H9 (cell line): ENCODE measurements at regions not wholly inside any gene's neighbourhood (a gene's known extent, or its start where the extent isn't known, plus 50 kb on each side); places are given as distances from the start of the nearest gene placed in this dataset.

Experiments used
- DNase-seq: peaks from one replicate; pipeline ENCODE4 v3.0.0-alpha.2; 2017
- H2AFZ ChIP-seq: one replicate; pipeline ENCODE4 v1.6.1; 2013; ENCODE audit warnings: mild to moderate bottlenecking, low read length, control low read depth, moderate library complexity
- H2AK5ac ChIP-seq: 2 replicates; pipeline ENCODE4 v1.6.1; 2013; ENCODE audit warnings: low read length, control low read depth, mixed read lengths; ENCODE audit not compliant: insufficient read length
- H2BK120ac ChIP-seq: one replicate; pipeline ENCODE4 v1.6.1; 2013; ENCODE audit warnings: low read depth, mild to moderate bottlenecking, low read length, control low read depth, inconsistent platforms; ENCODE audit not compliant: poor library complexity, severe bottlenecking
- H2BK12ac ChIP-seq: 2 replicates; pipeline ENCODE4 v1.6.1; 2013; ENCODE audit warnings: low read length, control low read depth, mixed read lengths, low read depth; ENCODE audit not compliant: insufficient read length
- H2BK15ac ChIP-seq: 2 replicates; pipeline ENCODE4 v1.6.1; 2013; ENCODE audit warnings: low read depth, low read length, control low read depth
- H2BK20ac ChIP-seq: one replicate; pipeline ENCODE4 v1.6.1; 2013; ENCODE audit warnings: low read depth, mild to moderate bottlenecking, low read length, control low read depth, inconsistent platforms; ENCODE audit not compliant: poor library complexity, severe bottlenecking
- H2BK5ac ChIP-seq: 2 replicates; pipeline ENCODE4 v1.6.1; 2013; ENCODE audit warnings: low read length, control low read depth, mixed read lengths; ENCODE audit not compliant: insufficient read length
- H3K14ac ChIP-seq: 2 replicates; pipeline ENCODE4 v1.6.1; 2013; ENCODE audit warnings: low read length, control low read depth; ENCODE audit not compliant: insufficient read depth
- H3K18ac ChIP-seq: 2 replicates; pipeline ENCODE4 v1.6.1; 2013; ENCODE audit warnings: low read depth, mild to moderate bottlenecking, mixed read lengths, low read length, control low read depth; ENCODE audit not compliant: insufficient read length
- H3K23ac ChIP-seq: 2 replicates; pipeline ENCODE4 v1.6.1; 2013; ENCODE audit warnings: low read length, control low read depth, mixed read lengths, low read depth; ENCODE audit not compliant: insufficient read length
- H3K23me2 ChIP-seq: 2 replicates; pipeline ENCODE4 v1.6.1; 2013; ENCODE audit warnings: low read depth, mild to moderate bottlenecking, mixed read lengths, low read length, control low read depth; ENCODE audit not compliant: insufficient read length, poor library complexity, severe bottlenecking
- H3K27ac ChIP-seq: 2 replicates; pipeline ENCODE4 v1.5.1; 2013; ENCODE audit warnings: low read length, control low read depth, mixed read lengths, low read depth; ENCODE audit not compliant: insufficient read length
- H3K27me3 ChIP-seq: 2 replicates; pipeline ENCODE4 v1.6.1; 2013; ENCODE audit warnings: low read length, control low read depth, inconsistent platforms; ENCODE audit not compliant: insufficient read depth
- H3K4ac ChIP-seq: 2 replicates; pipeline ENCODE4 v1.6.1; 2013; ENCODE audit warnings: low read depth, mild to moderate bottlenecking, control low read depth, inconsistent platforms, low read length, moderate library complexity
- H3K4me1 ChIP-seq: 2 replicates; pipeline ENCODE4 v1.6.1; 2013; ENCODE audit warnings: low read length, control low read depth, inconsistent platforms; ENCODE audit not compliant: insufficient read depth
- H3K4me2 ChIP-seq: 2 replicates; pipeline ENCODE4 v1.6.1; 2013; ENCODE audit warnings: low read length, control low read depth, mixed read lengths; ENCODE audit not compliant: insufficient read length, insufficient read depth
- H3K56ac ChIP-seq: 2 replicates; pipeline ENCODE4 v1.6.1; 2013; ENCODE audit warnings: low read depth, mild to moderate bottlenecking, mixed read lengths, low read length, control low read depth; ENCODE audit not compliant: insufficient read length
- H3K79me1 ChIP-seq: 2 replicates; pipeline ENCODE4 v1.6.1; 2013; ENCODE audit warnings: low read depth, mild to moderate bottlenecking, moderate library complexity, low read length, control low read depth, inconsistent platforms; ENCODE audit not compliant: insufficient read depth, poor library complexity, severe bottlenecking
- H3K79me2 ChIP-seq: 2 replicates; pipeline ENCODE4 v1.6.1; 2013; ENCODE audit warnings: low read length, control low read depth, inconsistent platforms; ENCODE audit not compliant: insufficient read depth
- H3K9ac ChIP-seq: 2 replicates; pipeline ENCODE4 v1.6.1; 2013; ENCODE audit warnings: low read length, control low read depth, mixed read lengths; ENCODE audit not compliant: insufficient read length; ENCODE audit errors: extremely low read depth
- H3K9me3 ChIP-seq: one replicate; pipeline ENCODE4 v1.6.1; 2013; ENCODE audit warnings: low read depth, low read length, inconsistent platforms; ENCODE audit not compliant: control insufficient read depth
- H3T11ph ChIP-seq: one replicate; pipeline ENCODE4 v1.6.1; 2013; ENCODE audit warnings: mild to moderate bottlenecking, low read length, control low read depth, inconsistent platforms
- H4K20me1 ChIP-seq: one replicate; pipeline ENCODE4 v1.6.1; 2013; ENCODE audit not compliant: control insufficient read depth, insufficient read length, insufficient read depth
- H4K5ac ChIP-seq: 2 replicates; pipeline ENCODE4 v1.6.1; 2013; ENCODE audit warnings: low read depth, mild to moderate bottlenecking, mixed read lengths, low read length, control low read depth; ENCODE audit not compliant: insufficient read length
- H4K8ac ChIP-seq: replicated peaks from 2 replicates; pipeline ENCODE4 v1.6.1; 2013; ENCODE audit warnings: low read length, control low read depth, mixed read lengths, low read depth; ENCODE audit not compliant: insufficient read length
- H4K91ac ChIP-seq: 2 replicates; pipeline ENCODE4 v1.6.1; 2013; ENCODE audit warnings: low read depth, mild to moderate bottlenecking, moderate library complexity, mixed read lengths, low read length, control low read depth; ENCODE audit not compliant: insufficient read length
- H3K27ac Mint-ChIP-seq, 3 experiments: 2 replicates in 2 of 3; 3 replicates in 1 of 3; pipeline ENCODE4 v1.8.0; 2020 to 2021; ENCODE audit warnings: mixed read lengths in 3 of 3, mild to moderate bottlenecking in 1 of 3, moderate library complexity in 1 of 3
- H3K27me3 Mint-ChIP-seq: 2 replicates; pipeline ENCODE4 v1.8.0; 2021; ENCODE audit warnings: low read depth, mild to moderate bottlenecking, moderate library complexity, mixed read lengths
- H3K36me3 Mint-ChIP-seq, 3 experiments: 2 replicates in 2 of 3; 3 replicates in 1 of 3; pipeline ENCODE4 v1.8.0; 2020 to 2021; ENCODE audit warnings: low read depth in 3 of 3, mixed read lengths in 3 of 3; ENCODE audit not compliant: insufficient read depth in 1 of 3
- H3K4me1 Mint-ChIP-seq, 2 experiments: 2 replicates each; pipeline ENCODE4 v1.8.0; 2020; ENCODE audit warnings: mixed read lengths in 2 of 2
- H3K4me3 Mint-ChIP-seq, 2 experiments: 2 replicates in 1 of 2; 3 replicates in 1 of 2; pipeline ENCODE4 v1.8.0; 2020 to 2021; ENCODE audit warnings: mild to moderate bottlenecking in 2 of 2, mixed read lengths in 2 of 2, moderate library complexity in 1 of 2
- H3K9me3 Mint-ChIP-seq, 2 experiments: 2 replicates in 1 of 2; 3 replicates in 1 of 2; pipeline ENCODE4 v1.8.0; 2020; ENCODE audit warnings: mild to moderate bottlenecking in 2 of 2, mixed read lengths in 2 of 2, moderate library complexity in 1 of 2
- WGBS: extraction: QIAGEN DNeasy Blood & Tissue Kit; methylation state at CpG from one replicate; pipeline ENCODE4 v1.1.7; 2013; ENCODE audit warnings: missing lambda C conversion rate, low lambda C conversion rate, mixed read lengths; ENCODE audit not compliant: insufficient read length; ENCODE audit errors: extremely low coverage; 5-methylcytosine and 5-hydroxymethylcytosine counted together
- TF ChIP-seq, protein P1 (sequence below): fragments of 200-600 bp; sonication (generic); conservative IDR thresholded peaks from 3 replicates; pipeline ENCODE4 v1.8.0; 2021; ENCODE audit warnings: antibody characterized with exemption, mild to moderate bottlenecking

DNA sequence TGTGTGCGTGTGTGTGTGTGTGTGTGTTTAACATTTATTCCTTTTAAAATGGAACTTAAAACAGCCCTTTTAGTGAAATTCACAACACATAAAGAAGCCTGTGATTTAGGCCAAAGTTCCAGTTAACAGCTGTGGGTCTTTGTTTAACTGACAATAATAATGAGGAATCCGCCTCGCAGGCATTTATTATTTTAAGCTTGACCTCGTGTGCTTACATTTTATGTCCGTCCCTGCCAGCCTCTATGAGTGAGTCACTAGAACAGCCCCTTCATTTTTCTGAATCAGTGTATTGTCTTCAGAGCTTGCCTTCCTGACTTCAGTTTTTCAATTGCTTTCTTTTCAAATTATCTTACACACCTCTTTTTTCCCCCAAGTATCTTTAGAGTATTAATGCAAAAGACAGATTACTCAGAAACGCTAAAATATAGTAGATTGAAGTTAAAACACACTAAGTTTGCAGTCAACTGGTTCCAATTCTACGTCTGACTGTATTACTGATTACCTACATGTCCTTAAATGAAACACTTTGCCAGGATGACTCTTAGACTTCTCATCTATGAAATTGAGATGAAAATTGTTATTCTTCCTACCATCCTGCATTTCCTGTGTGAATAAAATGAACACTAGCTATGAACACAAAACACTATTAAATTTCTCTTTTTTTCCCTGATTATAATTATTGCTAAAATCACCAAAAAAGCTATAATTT, 319.6 kb upstream of the HS3ST1 start:
- TF ChIP-seq, protein P1, sequence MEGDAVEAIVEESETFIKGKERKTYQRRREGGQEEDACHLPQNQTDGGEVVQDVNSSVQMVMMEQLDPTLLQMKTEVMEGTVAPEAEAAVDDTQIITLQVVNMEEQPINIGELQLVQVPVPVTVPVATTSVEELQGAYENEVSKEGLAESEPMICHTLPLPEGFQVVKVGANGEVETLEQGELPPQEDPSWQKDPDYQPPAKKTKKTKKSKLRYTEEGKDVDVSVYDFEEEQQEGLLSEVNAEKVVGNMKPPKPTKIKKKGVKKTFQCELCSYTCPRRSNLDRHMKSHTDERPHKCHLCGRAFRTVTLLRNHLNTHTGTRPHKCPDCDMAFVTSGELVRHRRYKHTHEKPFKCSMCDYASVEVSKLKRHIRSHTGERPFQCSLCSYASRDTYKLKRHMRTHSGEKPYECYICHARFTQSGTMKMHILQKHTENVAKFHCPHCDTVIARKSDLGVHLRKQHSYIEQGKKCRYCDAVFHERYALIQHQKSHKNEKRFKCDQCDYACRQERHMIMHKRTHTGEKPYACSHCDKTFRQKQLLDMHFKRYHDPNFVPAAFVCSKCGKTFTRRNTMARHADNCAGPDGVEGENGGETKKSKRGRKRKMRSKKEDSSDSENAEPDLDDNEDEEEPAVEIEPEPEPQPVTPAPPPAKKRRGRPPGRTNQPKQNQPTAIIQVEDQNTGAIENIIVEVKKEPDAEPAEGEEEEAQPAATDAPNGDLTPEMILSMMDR: no peak
- H3K27ac ChIP-seq: no peak overlapping the region
- H2BK120ac ChIP-seq: no peak overlapping the region
- H3K14ac ChIP-seq: no peak overlapping the region
- no peak overlapping the region for H2BK20ac ChIP-seq
- H3K18ac ChIP-seq: no peak overlapping the region
- no peaks in the 10 kb centered on the region for H3K79me2 ChIP-seq
- no peaks in the 10 kb centered on the region for H3K4me1 ChIP-seq
- no CpG with 5 or more reads among the region's 7 CpGs for WGBS
- no peak overlapping the region for H3K23ac ChIP-seq
- no peak overlapping the region for H3K4me2 ChIP-seq
- H3K4me3 Mint-ChIP-seq: no peak overlapping the region
- no peaks in the 10 kb centered on the region for H3K4me1 Mint-ChIP-seq
- no peaks in the 10 kb centered on the region for H4K20me1 ChIP-seq
- no peak for DNase-seq
- no peak overlapping the region for H3K27ac Mint-ChIP-seq
- no peak overlapping the region for H2AFZ ChIP-seq
- H3T11ph ChIP-seq: no peak overlapping the region
- H4K5ac ChIP-seq: no peak overlapping the region
- no peaks in the 10 kb centered on the region for H3K79me1 ChIP-seq
- H2AK5ac ChIP-seq: no peak overlapping the region
- no peak overlapping the region for H3K56ac ChIP-seq
- no peak overlapping the region for H2BK12ac ChIP-seq
- no peak overlapping the region for H3K9ac ChIP-seq
- H3K9me3 ChIP-seq: no peaks in the 10 kb centered on the region
- no peak overlapping the region for H4K91ac ChIP-seq
- no peaks in the 10 kb centered on the region for H3K23me2 ChIP-seq
- H3K36me3 Mint-ChIP-seq: peaks cover 0 to 10% (median under 1%) of the 10 kb centered on the region in 3 experiments; a peak in 3 of 7 replicates
- H3K27me3 ChIP-seq: no peaks in the 10 kb centered on the region
- H3K27me3 Mint-ChIP-seq: no peaks in the 10 kb centered on the region
- H3K9me3 Mint-ChIP-seq: peaks cover 4 to 8% of the 10 kb centered on the region in 2 experiments
- no peak overlapping the region for H3K4ac ChIP-seq
- no peak overlapping the region for H4K8ac ChIP-seq
- H2BK15ac ChIP-seq: no peak overlapping the region
- no peak overlapping the region for H2BK5ac ChIP-seq
